ENCODE measurements at regions not wholly inside any gene's neighbourhood (a gene's known extent, or its start where the extent isn't known, plus 50 kb on each side); places are given as distances from the start of the nearest gene placed in this dataset.

GRCh38 chr22:16651217-16651616, 58.6 kb upstream of the CCT8L2 start:
- ATAC-seq (ENCODE audit: low FRiP score in 2 of 2) (no peak), DNase-seq (no peak)
- no peak for TF ChIP-seq EP300 (IDR thresholded peaks at IDR 0.05)
- TF ChIP-seq POLR2A (IDR thresholded peaks at IDR 0.05): no peak
- no peak for TF ChIP-seq CTCF (IDR thresholded peaks at IDR 0.05)
- no peak for TF ChIP-seq POLR2AphosphoS5 (IDR thresholded peaks at IDR 0.05)
- no peak overlapping the region for H3K4me3 ChIP-seq
- H3K27me3 ChIP-seq: no peaks in the 10 kb centered on the region
- H3K9me3 ChIP-seq: peaks cover 0 to 13% (median 8%) of the 10 kb centered on the region in 4 donors
- H3K27ac ChIP-seq: no peak overlapping the region
- WGBS, 2 donors: 72 to 75% methylated on average over 4 of the region's 4 CpGs
- no peaks in the 10 kb centered on the region for H3K4me1 ChIP-seq
- no peaks in the 10 kb centered on the region for H3K36me3 ChIP-seq

Small RNA genes in the stretch of these regions (small RNA-seq; reads per million reads assigned to genes)
- gene PARP4P3: 0 reads per million in 4 donors

Measured in upper lobe of left lung (tissue), 6 donors.